ENCODE measurements at regions not wholly inside any gene's neighbourhood (a gene's known extent, or its start where the extent isn't known, plus 50 kb on each side); places are given as distances from the start of the nearest gene placed in this dataset.

- no peak overlapping the region for H3K4me3 ChIP-seq (ENCODE audit: low read depth, low read length)
- DNase-seq (ENCODE audit: low read depth), result no peak
- TF ChIP-seq CTCF (IDR thresholded peaks at IDR 0.05; ENCODE audit: control insufficient read depth, extremely low read depth, insufficient read depth), result no peak
Observed at GRCh38 chr2:66925128-66925527, 472.0 kb upstream of the ETAA1 start.

GRCh38 chr2:66926594-66927112 lies 470.5 kb upstream of the ETAA1 start:
- no peak overlapping the region for H3K4me3 ChIP-seq (ENCODE audit: low read depth, low read length)
- TF ChIP-seq CTCF (IDR thresholded peaks at IDR 0.05; ENCODE audit: control insufficient read depth, extremely low read depth, insufficient read depth), result no peak

GRCh38 chr2:66929632-66930338 lies 467.3 kb upstream of the ETAA1 start:
- TF ChIP-seq CTCF (IDR thresholded peaks at IDR 0.05; ENCODE audit: control insufficient read depth, extremely low read depth, insufficient read depth), result no peak
- H3K4me3 ChIP-seq (ENCODE audit: low read depth, low read length), result no peak overlapping the region
- no peak for DNase-seq (ENCODE audit: low read depth)

More at GRCh38 chr2:66926594-66927112, 470.5 kb upstream of the ETAA1 start:
- DNase-seq (ENCODE audit: low read depth), result no peak

GRCh38 chr2:66930339-66931220 lies 466.6 kb upstream of the ETAA1 start:
- no peak overlapping the region for H3K4me3 ChIP-seq (ENCODE audit: low read depth, low read length)
- no peak for DNase-seq (ENCODE audit: low read depth)
- no peak for TF ChIP-seq CTCF (IDR thresholded peaks at IDR 0.05; ENCODE audit: control insufficient read depth, extremely low read depth, insufficient read depth)

GRCh38 chr2:66938471-66938967 lies 458.6 kb upstream of the ETAA1 start:
- H3K4me3 ChIP-seq (ENCODE audit: low read depth, low read length), result no peak overlapping the region
- no peak for DNase-seq (ENCODE audit: low read depth)
- no peak for TF ChIP-seq CTCF (IDR thresholded peaks at IDR 0.05; ENCODE audit: control insufficient read depth, extremely low read depth, insufficient read depth)

- no peak for TF ChIP-seq CTCF (IDR thresholded peaks at IDR 0.05; ENCODE audit: control insufficient read depth, extremely low read depth, insufficient read depth)
Observed at GRCh38 chr2:66940080-66940479, 457.1 kb upstream of the ETAA1 start.

More at GRCh38 chr2:66940080-66940479, 457.1 kb upstream of the ETAA1 start:
- no peak overlapping the region for H3K4me3 ChIP-seq (ENCODE audit: low read depth, low read length)
- DNase-seq (ENCODE audit: low read depth), result no peak

All from LNCaP clone FGC (cell line).